T-helper 17 cell (primary cell): ENCODE measurements at regions not wholly inside any gene's neighbourhood (a gene's known extent, or its start where the extent isn't known, plus 50 kb on each side); places are given as distances from the start of the nearest gene placed in this dataset.
"Not testable (repeated sequence)": the region's sequence is repeated elsewhere in the genome, so short reads cannot be mapped to it uniquely, and the experiment has no call there.

Experiments used
- ATAC-seq: fragments of 150-1000 bp; cut with Tn5 transposase; 2 replicates; pipeline ENCODE4 v1.10.0; 2021; ENCODE audit warnings: mild to moderate bottlenecking, moderate library complexity
- DNase-seq, 3 donors: peaks; one replicate each; pipeline versions ENCODE4 v3.0.0 to v3.0.0-alpha.2; 2020 to 2021
- H3K9me3 ChIP-seq: one replicate; pipeline ENCODE4 v1.7.0; 2013; ENCODE audit warnings: low read length, mild to moderate bottlenecking; ENCODE audit not compliant: control insufficient read depth, poor library complexity, severe bottlenecking
- H3K27ac Mint-ChIP-seq: one replicate; pipeline ENCODE4 v1.8.0; 2022; ENCODE audit warnings: mild to moderate bottlenecking, moderate library complexity, mixed read lengths
- H3K27me3 Mint-ChIP-seq: one replicate; pipeline ENCODE4 v1.8.0; 2022; ENCODE audit warnings: mixed read lengths
- H3K36me3 Mint-ChIP-seq: one replicate; pipeline ENCODE4 v1.8.0; 2022; ENCODE audit warnings: low read depth, mixed read lengths
- H3K4me1 Mint-ChIP-seq: one replicate; pipeline ENCODE4 v1.8.0; 2022; ENCODE audit warnings: mild to moderate bottlenecking, mixed read lengths
- H3K4me3 Mint-ChIP-seq: one replicate; pipeline ENCODE4 v1.8.0; 2022; ENCODE audit warnings: mild to moderate bottlenecking, moderate library complexity, mixed read lengths

GRCh38 chr6:15818491-15818890 is 155.7 kb upstream of the DTNBP1 start:
- no peak for DNase-seq
- ATAC-seq: no peak
- Mint-ChIP-seq H3K36me3 (no peaks in the 10 kb centered on the region), H3K4me1 (peaks cover 2% of the 10 kb centered on the region), H3K4me3 (no peak overlapping the region), H3K27ac (no peak overlapping the region), H3K27me3 (peaks cover 46% of the 10 kb centered on the region)
- no peaks in the 10 kb centered on the region for H3K9me3 ChIP-seq

- Mint-ChIP-seq H3K27ac (no peak overlapping the region), H3K27me3 (peaks cover 42% of the 10 kb centered on the region), H3K4me1 (peaks cover 2% of the 10 kb centered on the region), H3K4me3 (no peak overlapping the region), H3K36me3 (no peaks in the 10 kb centered on the region)
- H3K9me3 ChIP-seq: no peaks in the 10 kb centered on the region
- no peak for DNase-seq
- ATAC-seq: no peak
Measured at GRCh38 chr6:15818044-15818443, 155.2 kb upstream of the DTNBP1 start.

GRCh38 chr6:15817100-15817499 is 154.3 kb upstream of the DTNBP1 start:
- DNase-seq: no peak
- Mint-ChIP-seq H3K27ac (no peak overlapping the region), H3K4me3 (no peak overlapping the region), H3K36me3 (no peaks in the 10 kb centered on the region), H3K4me1 (peaks cover 4% of the 10 kb centered on the region), H3K27me3 (peaks cover 46% of the 10 kb centered on the region)
- no peak for ATAC-seq
- no peaks in the 10 kb centered on the region for H3K9me3 ChIP-seq

GRCh38 chr6:15816661-15817060 is 153.8 kb upstream of the DTNBP1 start:
- no peak overlapping the region for H3K27ac Mint-ChIP-seq
- H3K4me1 Mint-ChIP-seq: peaks cover 4% of the 10 kb centered on the region
- no peaks in the 10 kb centered on the region for H3K36me3 Mint-ChIP-seq
- peaks cover 44% of the 10 kb centered on the region for H3K27me3 Mint-ChIP-seq
- H3K9me3 ChIP-seq: no peaks in the 10 kb centered on the region
- DNase-seq: no peak
- ATAC-seq: no peak
- H3K4me3 Mint-ChIP-seq: no peak overlapping the region

GRCh38 chr6:15813698-15814097 is 150.9 kb upstream of the DTNBP1 start:
- peaks cover 47% of the 10 kb centered on the region for H3K27me3 Mint-ChIP-seq
- not testable (repeated sequence) for H3K36me3 Mint-ChIP-seq, ATAC-seq, H3K9me3 ChIP-seq, H3K27ac Mint-ChIP-seq, H3K4me3 Mint-ChIP-seq, DNase-seq, H3K4me1 Mint-ChIP-seq

GRCh38 chr6:15811107-15811506 is 148.3 kb upstream of the DTNBP1 start:
- DNase-seq (no peak), ATAC-seq (no peak)
- Mint-ChIP-seq H3K36me3 (no peaks in the 10 kb centered on the region), H3K27ac (no peak overlapping the region), H3K4me1 (peaks cover 2% of the 10 kb centered on the region), H3K27me3 (peaks cover 43% of the 10 kb centered on the region), H3K4me3 (no peak overlapping the region)
- no peaks in the 10 kb centered on the region for H3K9me3 ChIP-seq

- H3K4me1 Mint-ChIP-seq: peaks cover 2% of the 10 kb centered on the region
- H3K27me3 Mint-ChIP-seq: peaks cover 43% of the 10 kb centered on the region
- H3K4me3 Mint-ChIP-seq: no peak overlapping the region
- H3K9me3 ChIP-seq: no peaks in the 10 kb centered on the region
- DNase-seq (no peak), ATAC-seq (no peak)
- H3K36me3 Mint-ChIP-seq: no peaks in the 10 kb centered on the region
- no peak overlapping the region for H3K27ac Mint-ChIP-seq
Measured at GRCh38 chr6:15810618-15811017, 147.8 kb upstream of the DTNBP1 start.

GRCh38 chr6:15809367-15809766 is 146.5 kb upstream of the DTNBP1 start:
- Mint-ChIP-seq H3K4me3 (no peak overlapping the region), H3K27ac (no peak overlapping the region), H3K36me3 (no peaks in the 10 kb centered on the region), H3K4me1 (peaks cover 5% of the 10 kb centered on the region), H3K27me3 (peaks cover 39% of the 10 kb centered on the region)
- no peaks in the 10 kb centered on the region for H3K9me3 ChIP-seq
- ATAC-seq (no peak), DNase-seq (no peak)

GRCh38 chr6:15804164-15805154 is 141.6 kb upstream of the DTNBP1 start:
- no peak for DNase-seq
- ATAC-seq: no peak
- peaks cover 17% of the 10 kb centered on the region for H3K27me3 Mint-ChIP-seq
- no peaks in the 10 kb centered on the region for H3K36me3 Mint-ChIP-seq
- no peak overlapping the region for H3K27ac Mint-ChIP-seq
- H3K9me3 ChIP-seq: no peaks in the 10 kb centered on the region
- H3K4me1 Mint-ChIP-seq: peaks cover 7% of the 10 kb centered on the region
- no peak overlapping the region for H3K4me3 Mint-ChIP-seq

- ATAC-seq: no peak
- peaks cover 7% of the 10 kb centered on the region for H3K4me1 Mint-ChIP-seq
- no peak overlapping the region for H3K27ac Mint-ChIP-seq
Measured at GRCh38 chr6:15802466-15802865, 139.6 kb upstream of the DTNBP1 start.

GRCh38 chr6:15801912-15802311 is 139.1 kb upstream of the DTNBP1 start:
- peaks cover 3% of the 10 kb centered on the region for H3K9me3 ChIP-seq
- Mint-ChIP-seq H3K4me1 (peaks cover 7% of the 10 kb centered on the region), H3K4me3 (no peak overlapping the region), H3K27me3 (peaks cover 6% of the 10 kb centered on the region), H3K27ac (no peak overlapping the region), H3K36me3 (no peaks in the 10 kb centered on the region)
- DNase-seq (no peak), ATAC-seq (no peak)

More at GRCh38 chr6:15802466-15802865, 139.6 kb upstream of the DTNBP1 start:
- DNase-seq: no peak
- Mint-ChIP-seq H3K36me3 (no peaks in the 10 kb centered on the region), H3K27me3 (peaks cover 6% of the 10 kb centered on the region), H3K4me3 (no peak overlapping the region)
- peaks cover 3% of the 10 kb centered on the region for H3K9me3 ChIP-seq

- Mint-ChIP-seq H3K27ac (no peak overlapping the region), H3K36me3 (no peaks in the 10 kb centered on the region), H3K27me3 (peaks cover 6% of the 10 kb centered on the region), H3K4me3 (no peak overlapping the region), H3K4me1 (peaks cover 7% of the 10 kb centered on the region)
- ATAC-seq: no peak
- H3K9me3 ChIP-seq: peaks cover 3% of the 10 kb centered on the region
- DNase-seq: no peak
Measured at GRCh38 chr6:15800841-15801617, 138.2 kb upstream of the DTNBP1 start.

- peaks cover 3% of the 10 kb centered on the region for H3K9me3 ChIP-seq
- DNase-seq: no peak
- Mint-ChIP-seq H3K4me1 (no peaks in the 10 kb centered on the region), H3K4me3 (no peak overlapping the region), H3K27me3 (no peaks in the 10 kb centered on the region), H3K36me3 (no peaks in the 10 kb centered on the region), H3K27ac (no peak overlapping the region)
- ATAC-seq: no peak
Measured at GRCh38 chr6:15798533-15799255, 135.9 kb upstream of the DTNBP1 start.
